ENCODE measurements at regions not wholly inside any gene's neighbourhood (a gene's known extent, or its start where the extent isn't known, plus 50 kb on each side); places are given as distances from the start of the nearest gene placed in this dataset.
A peak's percentile ranks its signal among the peaks of the same experiment; 100 is the strongest.

- DNase-seq (ENCODE audit: low read depth) (no peak), FAIRE-seq (no peak)
- Histone ChIP-seq H3K27me3 (ENCODE audit: control insufficient read depth, insufficient read depth, low read length) (no peaks in the 10 kb centered on the region), H3K36me3 (ENCODE audit: control insufficient read depth, insufficient read depth, low read length) (no peaks in the 10 kb centered on the region), H3K4me3 (ENCODE audit: low read depth, low read length) (no peak overlapping the region)
- TF ChIP-seq CTCF (IDR thresholded peaks at IDR 0.05; ENCODE audit: insufficient read depth, low read length, severe bottlenecking), result no peak
Observed at GRCh38 chr15:77547801-77548588, 84.7 kb downstream of the LINGO1 start.

- FAIRE-seq (no peak), DNase-seq (ENCODE audit: low read depth) (no peak)
- H3K4me3 ChIP-seq (ENCODE audit: low read depth, low read length), result no peak overlapping the region
- TF ChIP-seq CTCF (IDR thresholded peaks at IDR 0.05; ENCODE audit: insufficient read depth, low read length, severe bottlenecking), result no peak
- H3K36me3 ChIP-seq (ENCODE audit: control insufficient read depth, insufficient read depth, low read length), result no peaks in the 10 kb centered on the region
- no peaks in the 10 kb centered on the region for H3K27me3 ChIP-seq (ENCODE audit: control insufficient read depth, insufficient read depth, low read length)
Observed at GRCh38 chr15:77546870-77547269, 85.8 kb downstream of the LINGO1 start.

GRCh38 chr15:77546050-77546501 is 86.6 kb downstream of the LINGO1 start:
- peak; percentile 76 for DNase-seq (ENCODE audit: low read depth)
- no peak overlapping the region for H3K4me3 ChIP-seq (ENCODE audit: low read depth, low read length)
- FAIRE-seq, result no peak

GRCh38 chr15:77545058-77545457 is 87.7 kb downstream of the LINGO1 start:
- FAIRE-seq (no peak), DNase-seq (ENCODE audit: low read depth) (no peak)
- Histone ChIP-seq H3K27me3 (ENCODE audit: control insufficient read depth, insufficient read depth, low read length) (no peaks in the 10 kb centered on the region), H3K4me3 (ENCODE audit: low read depth, low read length) (no peak overlapping the region), H3K36me3 (ENCODE audit: control insufficient read depth, insufficient read depth, low read length) (no peaks in the 10 kb centered on the region)
- TF ChIP-seq CTCF (IDR thresholded peaks at IDR 0.05; ENCODE audit: insufficient read depth, low read length, severe bottlenecking), result no peak

More at GRCh38 chr15:77546050-77546501, 86.6 kb downstream of the LINGO1 start:
- no peak for TF ChIP-seq CTCF (IDR thresholded peaks at IDR 0.05; ENCODE audit: insufficient read depth, low read length, severe bottlenecking)
- no peaks in the 10 kb centered on the region for H3K36me3 ChIP-seq (ENCODE audit: control insufficient read depth, insufficient read depth, low read length)
- no peaks in the 10 kb centered on the region for H3K27me3 ChIP-seq (ENCODE audit: control insufficient read depth, insufficient read depth, low read length)

GRCh38 chr15:77544162-77544561 is 88.5 kb downstream of the LINGO1 start:
- DNase-seq (ENCODE audit: low read depth) (no peak), FAIRE-seq (no peak)
- H3K36me3 ChIP-seq (ENCODE audit: control insufficient read depth, insufficient read depth, low read length), result no peaks in the 10 kb centered on the region
- no peaks in the 10 kb centered on the region for H3K27me3 ChIP-seq (ENCODE audit: control insufficient read depth, insufficient read depth, low read length)
- H3K4me3 ChIP-seq (ENCODE audit: low read depth, low read length), result no peak overlapping the region
- no peak for TF ChIP-seq CTCF (IDR thresholded peaks at IDR 0.05; ENCODE audit: insufficient read depth, low read length, severe bottlenecking)
